WI38 (cell line): ENCODE measurements at regions not wholly inside any gene's neighbourhood (a gene's known extent, or its start where the extent isn't known, plus 50 kb on each side); places are given as distances from the start of the nearest gene placed in this dataset.

ENCODE experiments used
- H3K4me3 ChIP-seq: 2 replicates; pipeline ENCODE4 v1.5.1; 2011; ENCODE audit warnings: low read depth, mild to moderate bottlenecking, control low read depth, low read length
- CTCF ChIP-seq: IDR thresholded peaks from 2 replicates; pipeline ENCODE4 v1.5.1; 2012; ENCODE audit warnings: low read depth, mild to moderate bottlenecking, control low read depth, low read length

GRCh38 chr13:39233519-39233918 is 195.3 kb downstream of the NHLRC3 start:
- H3K4me3 ChIP-seq = no peak overlapping the region

GRCh38 chr13:39244561-39245230 is 206.4 kb downstream of the NHLRC3 start:
- no peak overlapping the region for H3K4me3 ChIP-seq
- TF ChIP-seq CTCF = no peak

More at GRCh38 chr13:39233519-39233918, 195.3 kb downstream of the NHLRC3 start:
- TF ChIP-seq CTCF = no peak

DNA sequence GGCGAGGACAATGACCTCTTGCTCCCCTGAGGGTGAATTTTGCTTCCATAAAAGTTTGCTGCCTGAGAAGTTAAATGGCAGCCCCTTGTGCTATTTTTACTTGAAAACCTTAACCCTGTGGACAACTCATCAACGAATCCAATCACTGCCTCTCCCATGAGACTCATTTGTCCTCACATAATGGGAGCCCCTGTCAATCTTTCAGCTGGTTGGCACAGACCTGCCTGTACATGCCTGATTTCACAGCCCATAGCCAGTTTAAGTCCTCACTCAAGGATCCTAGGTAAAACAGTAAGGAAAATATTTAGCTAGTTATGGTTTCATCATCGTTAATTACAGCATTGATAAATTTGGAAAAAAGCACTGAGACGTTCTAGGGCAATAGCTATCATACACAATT is 207.4 kb downstream of the NHLRC3 start:
- H3K4me3 ChIP-seq = no peak overlapping the region
- TF ChIP-seq CTCF = no peak

DNA sequence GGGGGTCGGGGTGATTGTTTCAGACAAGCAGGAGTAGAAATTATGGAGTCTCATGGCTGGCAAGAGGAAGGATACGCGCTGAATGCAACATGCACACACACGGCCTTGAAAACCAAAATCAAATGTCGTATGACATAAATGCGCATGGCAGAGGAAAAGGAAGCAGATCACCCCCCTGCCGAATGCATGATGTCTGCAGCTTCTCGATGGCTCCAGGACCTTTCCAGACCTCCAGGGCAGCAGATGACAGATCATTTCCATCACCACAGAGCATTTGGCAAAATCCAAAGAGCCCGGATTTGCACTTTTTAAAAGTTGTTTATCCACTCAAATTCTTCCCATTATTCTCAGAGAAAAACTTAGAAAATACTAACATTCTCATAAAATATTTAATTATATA is 211.7 kb downstream of the NHLRC3 start:
- no peak for TF ChIP-seq CTCF
- no peak overlapping the region for H3K4me3 ChIP-seq

GRCh38 chr13:39250440-39250839 is 212.2 kb downstream of the NHLRC3 start:
- TF ChIP-seq CTCF = no peak
- no peak overlapping the region for H3K4me3 ChIP-seq

GRCh38 chr13:39251340-39251739 is 213.1 kb downstream of the NHLRC3 start:
- no peak for TF ChIP-seq CTCF

GRCh38 chr13:39253774-39254173 is 215.5 kb downstream of the NHLRC3 start:
- TF ChIP-seq CTCF = no peak
- no peak overlapping the region for H3K4me3 ChIP-seq

More at GRCh38 chr13:39251340-39251739, 213.1 kb downstream of the NHLRC3 start:
- H3K4me3 ChIP-seq = no peak overlapping the region
